Gastroesophageal sphincter (tissue), 3 donors: ENCODE measurements at regions not wholly inside any gene's neighbourhood (a gene's known extent, or its start where the extent isn't known, plus 50 kb on each side); places are given as distances from the start of the nearest gene placed in this dataset.

ENCODE experiments used
- POLR2A ChIP-seq, 2 donors: fragments of 450-650 bp; IDR thresholded peaks; one replicate each; pipeline ENCODE4 v1.6.1; 2017; ENCODE audit warnings: antibody characterized with exemption in 2 of 2, mild to moderate bottlenecking in 2 of 2, moderate library complexity in 1 of 2
- TF ChIP-seq, protein P1 (sequence below), 4 experiments: fragments of 200-600 bp in 2 of 4; fragments of 450-650 bp in 2 of 4; sonication (generic) in 1 of 4; IDR thresholded peaks; one replicate each; pipeline ENCODE4 v1.5.1; 2017 to 2019; ENCODE audit warnings: antibody characterized with exemption in 4 of 4, mild to moderate bottlenecking in 2 of 4, moderate library complexity in 2 of 4

DNA sequence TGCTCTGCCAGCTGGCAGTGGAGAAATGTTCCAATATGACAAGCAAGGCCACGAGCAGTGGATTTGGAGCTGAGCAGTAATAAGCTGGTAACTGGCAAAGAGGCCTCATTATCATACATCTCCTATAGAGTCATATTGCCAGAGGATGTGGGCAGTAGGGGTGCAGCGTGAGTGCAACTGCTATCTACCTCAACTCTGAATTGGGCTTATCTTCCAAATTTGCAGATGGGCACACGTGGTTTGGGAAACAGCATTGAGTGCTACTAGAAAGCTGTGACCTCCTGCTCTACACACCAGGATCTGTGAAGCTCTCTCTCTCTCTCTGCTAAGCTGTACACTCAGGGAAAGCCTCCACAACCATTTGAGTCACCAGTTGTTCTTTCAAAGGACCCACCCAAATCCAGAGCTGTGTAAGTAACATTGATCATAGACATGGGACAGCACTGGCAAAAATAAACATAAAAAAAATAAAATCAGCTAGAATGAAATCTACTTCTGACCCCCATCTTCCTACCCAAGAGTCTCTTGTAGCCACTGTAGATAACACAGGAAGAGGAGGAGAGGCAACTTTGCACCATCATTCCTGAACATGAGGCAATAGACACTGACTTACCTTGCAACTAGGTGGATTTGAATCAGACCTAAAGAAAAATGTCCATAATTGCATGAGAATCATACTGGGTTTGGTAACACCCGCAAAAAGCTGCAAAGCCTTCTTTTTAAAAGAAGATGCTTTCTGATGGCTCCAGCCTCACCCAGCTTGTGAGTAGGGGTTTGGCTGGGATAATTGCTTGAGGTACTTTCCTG lies 82.9 kb upstream of the THBS1 start:
- TF ChIP-seq POLR2A (IDR thresholded peaks at IDR 0.05) = no peak
- TF ChIP-seq, protein P1, sequence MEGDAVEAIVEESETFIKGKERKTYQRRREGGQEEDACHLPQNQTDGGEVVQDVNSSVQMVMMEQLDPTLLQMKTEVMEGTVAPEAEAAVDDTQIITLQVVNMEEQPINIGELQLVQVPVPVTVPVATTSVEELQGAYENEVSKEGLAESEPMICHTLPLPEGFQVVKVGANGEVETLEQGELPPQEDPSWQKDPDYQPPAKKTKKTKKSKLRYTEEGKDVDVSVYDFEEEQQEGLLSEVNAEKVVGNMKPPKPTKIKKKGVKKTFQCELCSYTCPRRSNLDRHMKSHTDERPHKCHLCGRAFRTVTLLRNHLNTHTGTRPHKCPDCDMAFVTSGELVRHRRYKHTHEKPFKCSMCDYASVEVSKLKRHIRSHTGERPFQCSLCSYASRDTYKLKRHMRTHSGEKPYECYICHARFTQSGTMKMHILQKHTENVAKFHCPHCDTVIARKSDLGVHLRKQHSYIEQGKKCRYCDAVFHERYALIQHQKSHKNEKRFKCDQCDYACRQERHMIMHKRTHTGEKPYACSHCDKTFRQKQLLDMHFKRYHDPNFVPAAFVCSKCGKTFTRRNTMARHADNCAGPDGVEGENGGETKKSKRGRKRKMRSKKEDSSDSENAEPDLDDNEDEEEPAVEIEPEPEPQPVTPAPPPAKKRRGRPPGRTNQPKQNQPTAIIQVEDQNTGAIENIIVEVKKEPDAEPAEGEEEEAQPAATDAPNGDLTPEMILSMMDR (IDR thresholded peaks at IDR 0.05) = no peak
